ENCODE measurements at regions not wholly inside any gene's neighbourhood (a gene's known extent, or its start where the extent isn't known, plus 50 kb on each side); places are given as distances from the start of the nearest gene placed in this dataset.

DNA sequence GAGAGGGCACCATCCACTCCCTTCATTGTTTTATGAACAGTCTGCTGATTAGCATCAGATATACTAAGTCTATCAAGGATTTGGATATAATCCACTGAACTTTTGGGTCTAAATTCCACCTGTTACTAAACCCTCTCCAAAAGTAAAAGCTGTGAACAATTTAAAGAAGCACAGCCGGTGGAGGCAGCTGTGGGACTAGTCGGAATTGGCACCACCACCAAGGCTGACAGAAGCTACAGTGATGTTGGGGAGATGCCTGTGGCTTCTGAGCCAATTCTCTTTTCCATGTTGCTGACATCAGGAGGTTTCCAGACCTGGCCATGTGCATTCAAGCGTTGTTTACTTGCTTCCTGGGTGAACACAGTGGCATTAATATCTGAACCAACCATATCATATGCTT, 679.0 kb upstream of the CA10 start:
- no peak overlapping the region for H2AFZ ChIP-seq (ENCODE audit: low read length)
- H3K9me3 ChIP-seq (ENCODE audit: low read length): no peaks in the 10 kb centered on the region
- no peaks in the 10 kb centered on the region for H4K20me1 ChIP-seq (ENCODE audit: insufficient read depth, low read length)
- H3K4me2 ChIP-seq (ENCODE audit: low read length): no peak overlapping the region
- no peak overlapping the region for H3K9ac ChIP-seq (ENCODE audit: low read length)
- H3K79me2 ChIP-seq (ENCODE audit: insufficient read depth, low read length): no peaks in the 10 kb centered on the region
- no peaks in the 10 kb centered on the region for H3K36me3 ChIP-seq (ENCODE audit: insufficient read depth, low read length)
- H3K27ac ChIP-seq (ENCODE audit: low read depth, low read length, poor library complexity, severe bottlenecking): no peak overlapping the region
- H3K4me3 ChIP-seq (ENCODE audit: low read depth, low read length, poor library complexity, severe bottlenecking): no peak overlapping the region
- no peaks in the 10 kb centered on the region for H3K4me1 ChIP-seq (ENCODE audit: insufficient read depth, low read length, severe bottlenecking)
- no peaks in the 10 kb centered on the region for H3K27me3 ChIP-seq (ENCODE audit: insufficient read depth, low read length)
- H3K9me2 ChIP-seq (ENCODE audit: low read depth, low read length): no peaks in the 10 kb centered on the region
- TF ChIP-seq, protein P1, sequence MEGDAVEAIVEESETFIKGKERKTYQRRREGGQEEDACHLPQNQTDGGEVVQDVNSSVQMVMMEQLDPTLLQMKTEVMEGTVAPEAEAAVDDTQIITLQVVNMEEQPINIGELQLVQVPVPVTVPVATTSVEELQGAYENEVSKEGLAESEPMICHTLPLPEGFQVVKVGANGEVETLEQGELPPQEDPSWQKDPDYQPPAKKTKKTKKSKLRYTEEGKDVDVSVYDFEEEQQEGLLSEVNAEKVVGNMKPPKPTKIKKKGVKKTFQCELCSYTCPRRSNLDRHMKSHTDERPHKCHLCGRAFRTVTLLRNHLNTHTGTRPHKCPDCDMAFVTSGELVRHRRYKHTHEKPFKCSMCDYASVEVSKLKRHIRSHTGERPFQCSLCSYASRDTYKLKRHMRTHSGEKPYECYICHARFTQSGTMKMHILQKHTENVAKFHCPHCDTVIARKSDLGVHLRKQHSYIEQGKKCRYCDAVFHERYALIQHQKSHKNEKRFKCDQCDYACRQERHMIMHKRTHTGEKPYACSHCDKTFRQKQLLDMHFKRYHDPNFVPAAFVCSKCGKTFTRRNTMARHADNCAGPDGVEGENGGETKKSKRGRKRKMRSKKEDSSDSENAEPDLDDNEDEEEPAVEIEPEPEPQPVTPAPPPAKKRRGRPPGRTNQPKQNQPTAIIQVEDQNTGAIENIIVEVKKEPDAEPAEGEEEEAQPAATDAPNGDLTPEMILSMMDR (IDR thresholded peaks at IDR 0.05; ENCODE audit: low read length): no peak
- no peak for TF ChIP-seq EZH2 (IDR thresholded peaks at IDR 0.05; ENCODE audit: borderline replicate concordance, low read length)
- no peaks in the 10 kb centered on the region for H3F3A ChIP-seq (ENCODE audit: insufficient read depth, low read length)

GRCh38 chr17:52831536-52831935, 673.0 kb upstream of the CA10 start:
- H3K9ac ChIP-seq (ENCODE audit: low read length): no peak overlapping the region
- H3K9me3 ChIP-seq (ENCODE audit: low read length): no peaks in the 10 kb centered on the region
- TF ChIP-seq, protein P1 (IDR thresholded peaks at IDR 0.05; ENCODE audit: low read length): no peak
- TF ChIP-seq EZH2 (IDR thresholded peaks at IDR 0.05; ENCODE audit: borderline replicate concordance, low read length): no peak
- H2AFZ ChIP-seq (ENCODE audit: low read length): no peak overlapping the region
- H4K20me1 ChIP-seq (ENCODE audit: insufficient read depth, low read length): no peaks in the 10 kb centered on the region
- H3K9me2 ChIP-seq (ENCODE audit: low read depth, low read length): no peaks in the 10 kb centered on the region
- no peaks in the 10 kb centered on the region for H3K27me3 ChIP-seq (ENCODE audit: insufficient read depth, low read length)
- no peaks in the 10 kb centered on the region for H3K4me1 ChIP-seq (ENCODE audit: insufficient read depth, low read length, severe bottlenecking)
- H3F3A ChIP-seq (ENCODE audit: insufficient read depth, low read length): no peaks in the 10 kb centered on the region
- H3K4me3 ChIP-seq (ENCODE audit: low read depth, low read length, poor library complexity, severe bottlenecking): no peak overlapping the region
- H3K36me3 ChIP-seq (ENCODE audit: insufficient read depth, low read length): no peaks in the 10 kb centered on the region
- no peak overlapping the region for H3K4me2 ChIP-seq (ENCODE audit: low read length)
- no peaks in the 10 kb centered on the region for H3K79me2 ChIP-seq (ENCODE audit: insufficient read depth, low read length)
- no peak overlapping the region for H3K27ac ChIP-seq (ENCODE audit: low read depth, low read length, poor library complexity, severe bottlenecking)

DNA sequence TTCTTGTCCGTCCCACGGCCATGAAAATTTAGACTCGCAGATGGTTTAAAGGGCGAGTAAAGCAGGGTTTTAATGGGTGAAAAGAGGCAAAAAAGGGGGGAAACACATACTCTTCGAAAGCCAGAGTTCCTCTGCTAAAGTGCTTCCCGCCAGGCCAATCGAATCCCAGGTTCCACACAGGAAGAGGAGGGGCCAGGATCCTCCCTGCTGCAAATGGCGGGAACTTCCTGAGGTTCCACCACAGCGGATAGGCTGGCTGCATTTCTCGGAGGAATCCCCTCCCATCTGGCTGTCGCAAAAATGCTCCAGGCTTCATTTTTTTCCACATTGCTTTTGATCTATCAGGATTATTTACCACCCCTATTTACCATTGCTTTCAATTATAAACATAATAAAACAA, 670.1 kb upstream of the CA10 start:
- H3K27me3 ChIP-seq (ENCODE audit: insufficient read depth, low read length): no peaks in the 10 kb centered on the region
- no peak overlapping the region for H3K4me3 ChIP-seq (ENCODE audit: low read depth, low read length, poor library complexity, severe bottlenecking)
- H3K9ac ChIP-seq (ENCODE audit: low read length): no peak overlapping the region
- no peak overlapping the region for H2AFZ ChIP-seq (ENCODE audit: low read length)
- no peak overlapping the region for H3K4me2 ChIP-seq (ENCODE audit: low read length)
- no peak overlapping the region for H3K27ac ChIP-seq (ENCODE audit: low read depth, low read length, poor library complexity, severe bottlenecking)
- H3K79me2 ChIP-seq (ENCODE audit: insufficient read depth, low read length): no peaks in the 10 kb centered on the region
- H3K4me1 ChIP-seq (ENCODE audit: insufficient read depth, low read length, severe bottlenecking): no peaks in the 10 kb centered on the region
- no peaks in the 10 kb centered on the region for H3K36me3 ChIP-seq (ENCODE audit: insufficient read depth, low read length)
- H4K20me1 ChIP-seq (ENCODE audit: insufficient read depth, low read length): no peaks in the 10 kb centered on the region
- no peaks in the 10 kb centered on the region for H3K9me2 ChIP-seq (ENCODE audit: low read depth, low read length)
- TF ChIP-seq, protein P1 (IDR thresholded peaks at IDR 0.05; ENCODE audit: low read length): no peak
- no peak for TF ChIP-seq EZH2 (IDR thresholded peaks at IDR 0.05; ENCODE audit: borderline replicate concordance, low read length)
- no peaks in the 10 kb centered on the region for H3K9me3 ChIP-seq (ENCODE audit: low read length)
- no peaks in the 10 kb centered on the region for H3F3A ChIP-seq (ENCODE audit: insufficient read depth, low read length)

All from OCI-LY1 (cell line).